NCI-H2107 treated with DMSO at 0.1 percent for 48 hours (cell line): ENCODE measurements at regions not wholly inside any gene's neighbourhood (a gene's known extent, or its start where the extent isn't known, plus 50 kb on each side); places are given as distances from the start of the nearest gene placed in this dataset.

Experiments used
- DNase-seq: peaks from one replicate; lab custom pipeline; 2025; ENCODE audit not compliant: unreplicated experiment; lab: John Stamatoyannopoulos, UW

DNA sequence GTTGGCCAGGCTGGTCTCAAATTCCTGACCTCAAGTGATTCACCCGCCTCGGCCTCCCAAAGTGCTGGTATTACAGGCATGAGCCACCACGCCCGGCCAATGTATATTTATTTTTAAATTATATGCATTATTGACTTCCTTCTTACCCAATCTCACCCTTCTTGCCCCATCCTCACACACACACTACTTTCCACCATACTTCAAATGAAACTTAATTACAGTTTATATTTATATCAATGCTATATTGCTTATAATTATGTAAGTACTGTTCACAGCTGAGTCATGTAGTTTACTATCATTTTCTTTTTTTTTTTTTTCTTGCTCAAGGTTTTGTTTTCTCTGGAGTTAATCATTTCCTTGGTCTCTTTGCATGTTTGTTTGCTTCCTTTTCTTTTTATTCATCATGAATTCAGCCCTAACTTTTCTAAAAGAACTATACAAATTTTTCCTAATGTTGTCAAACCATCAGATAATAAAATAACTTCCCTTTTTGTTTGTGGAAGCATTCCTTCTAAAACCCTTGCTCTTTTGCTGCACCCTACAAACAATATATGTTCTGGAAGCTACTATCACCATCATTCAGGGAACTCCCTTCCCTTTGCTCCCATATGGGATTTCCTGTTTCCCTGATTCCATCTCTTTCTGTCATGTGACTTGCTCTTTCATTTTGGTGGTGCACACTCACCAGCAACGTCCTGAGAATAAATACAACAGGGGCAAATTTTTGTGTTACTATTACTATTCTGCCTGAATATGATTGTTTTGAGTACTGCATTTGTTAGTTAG is 201.7 kb upstream of the SASH1 start:
- DNase-seq = no peak

DNA sequence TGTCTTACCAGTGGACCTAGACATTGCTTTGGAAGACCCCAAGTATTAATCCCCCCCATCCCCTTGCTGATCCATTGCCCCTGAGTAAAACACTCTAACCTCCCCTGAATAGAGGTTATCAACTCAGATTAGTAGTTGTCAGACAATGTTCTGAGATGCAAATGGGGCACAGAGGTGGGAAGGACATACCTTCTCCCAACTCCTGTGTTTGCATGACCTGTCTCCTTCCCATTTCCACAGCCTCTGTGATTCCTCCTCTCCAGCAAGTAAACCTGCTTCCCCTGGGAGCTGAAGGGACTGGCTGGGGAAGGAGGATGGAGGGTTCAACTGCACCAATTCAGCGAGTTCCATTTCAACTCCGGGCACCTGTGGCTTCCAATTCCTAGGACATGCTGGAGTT is 199.8 kb upstream of the SASH1 start:
- DNase-seq = no peak

DNA sequence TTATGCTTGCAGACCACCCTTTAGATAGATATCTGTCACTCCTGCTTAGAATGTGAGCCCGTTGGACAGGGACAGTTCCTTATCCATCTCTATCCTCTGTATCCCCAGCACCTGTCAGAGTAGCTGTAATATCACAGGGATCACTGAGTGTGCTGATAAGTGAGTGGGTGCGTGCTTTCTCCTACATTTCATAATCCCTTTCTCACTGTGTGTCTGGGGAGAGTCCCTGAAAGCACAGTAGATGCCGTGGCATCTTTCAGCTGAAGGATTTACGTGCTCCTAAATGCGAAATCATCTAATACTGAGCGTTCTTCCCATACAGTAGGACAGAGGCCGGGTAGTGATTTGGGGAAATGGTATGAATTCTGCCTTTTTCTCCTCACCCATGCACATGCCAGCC is 198.9 kb upstream of the SASH1 start:
- DNase-seq = no peak

DNA sequence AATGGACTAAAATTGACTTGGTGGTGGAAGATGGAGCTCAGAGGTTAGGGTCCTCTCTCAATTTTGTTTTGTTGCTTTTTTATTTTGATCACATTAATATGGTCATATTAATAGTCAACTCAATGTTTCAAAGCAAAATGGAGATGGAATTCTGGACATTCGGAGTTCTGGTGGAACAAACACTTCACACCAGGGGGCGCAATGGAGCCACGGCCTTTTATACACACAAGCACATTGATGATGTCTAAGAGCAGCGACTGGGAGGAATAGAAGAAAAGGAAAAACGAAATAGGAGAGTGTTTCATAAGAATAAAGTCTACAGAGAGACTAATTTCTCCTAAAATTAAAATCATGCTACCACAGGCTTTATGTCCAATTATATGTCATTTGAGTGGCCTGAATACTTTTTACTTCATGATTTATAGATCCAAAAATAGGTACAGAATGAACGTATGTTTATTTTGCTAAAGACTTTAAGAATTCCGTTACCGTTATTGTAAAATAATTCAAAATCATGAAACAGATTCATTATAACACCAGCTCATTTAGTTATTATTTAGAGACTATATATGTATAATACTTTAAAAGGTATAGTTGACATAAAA is 197.6 kb upstream of the SASH1 start:
- DNase-seq = peak; percentile 59

DNA sequence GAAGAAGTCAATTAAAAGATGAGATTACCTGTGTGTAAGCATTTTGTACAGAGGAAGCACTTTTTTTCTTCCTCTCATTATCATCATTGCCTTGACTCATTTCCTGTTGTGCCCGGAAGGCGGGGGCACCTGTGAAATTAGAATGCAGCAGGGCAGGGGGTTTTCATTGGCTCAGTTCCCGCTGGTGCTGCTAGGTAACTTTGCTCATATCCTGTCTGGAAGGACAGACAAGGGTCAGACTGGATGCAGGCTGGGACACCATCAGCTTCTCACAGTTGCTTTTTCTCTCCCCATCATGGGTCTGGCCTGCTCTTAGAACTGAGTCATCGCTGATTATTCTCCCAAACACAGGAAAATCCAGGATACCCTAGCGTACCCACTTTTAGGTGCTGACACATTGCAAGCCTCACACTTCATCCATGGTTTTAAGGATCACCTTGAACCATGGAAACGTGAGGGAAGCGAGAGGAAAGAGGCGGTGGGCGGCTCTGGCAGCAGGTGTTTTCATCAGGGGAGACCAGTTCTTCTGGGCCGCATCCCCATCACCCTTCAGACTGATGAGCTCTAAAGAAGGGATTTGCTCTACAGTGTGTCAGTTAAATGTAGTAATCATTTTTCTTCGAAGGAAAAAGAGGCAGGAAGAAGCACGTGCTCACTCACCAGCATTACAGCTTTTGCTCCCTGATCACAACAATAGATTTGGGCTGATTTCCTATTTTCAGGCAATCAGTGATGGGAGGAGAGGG is 195.7 kb upstream of the SASH1 start:
- DNase-seq = no peak

DNA sequence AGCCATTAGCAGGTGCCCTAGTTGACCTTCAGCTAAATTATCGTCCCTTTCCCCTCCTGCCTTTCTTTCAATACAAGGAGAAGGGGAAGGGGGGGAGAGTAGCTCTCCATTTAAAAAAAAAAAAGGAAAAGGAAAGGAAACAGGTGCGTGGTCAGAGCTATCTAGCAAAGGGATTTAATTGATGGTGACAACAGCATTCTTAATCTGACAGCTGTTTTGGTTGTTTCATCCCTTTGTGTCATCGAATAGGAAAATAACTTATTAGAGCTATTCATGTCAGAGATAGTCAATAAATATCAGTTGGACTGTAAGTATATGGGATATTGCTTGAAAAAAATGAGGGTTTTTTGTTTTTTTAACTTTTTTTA is 195.2 kb upstream of the SASH1 start:
- no peak for DNase-seq

DNA sequence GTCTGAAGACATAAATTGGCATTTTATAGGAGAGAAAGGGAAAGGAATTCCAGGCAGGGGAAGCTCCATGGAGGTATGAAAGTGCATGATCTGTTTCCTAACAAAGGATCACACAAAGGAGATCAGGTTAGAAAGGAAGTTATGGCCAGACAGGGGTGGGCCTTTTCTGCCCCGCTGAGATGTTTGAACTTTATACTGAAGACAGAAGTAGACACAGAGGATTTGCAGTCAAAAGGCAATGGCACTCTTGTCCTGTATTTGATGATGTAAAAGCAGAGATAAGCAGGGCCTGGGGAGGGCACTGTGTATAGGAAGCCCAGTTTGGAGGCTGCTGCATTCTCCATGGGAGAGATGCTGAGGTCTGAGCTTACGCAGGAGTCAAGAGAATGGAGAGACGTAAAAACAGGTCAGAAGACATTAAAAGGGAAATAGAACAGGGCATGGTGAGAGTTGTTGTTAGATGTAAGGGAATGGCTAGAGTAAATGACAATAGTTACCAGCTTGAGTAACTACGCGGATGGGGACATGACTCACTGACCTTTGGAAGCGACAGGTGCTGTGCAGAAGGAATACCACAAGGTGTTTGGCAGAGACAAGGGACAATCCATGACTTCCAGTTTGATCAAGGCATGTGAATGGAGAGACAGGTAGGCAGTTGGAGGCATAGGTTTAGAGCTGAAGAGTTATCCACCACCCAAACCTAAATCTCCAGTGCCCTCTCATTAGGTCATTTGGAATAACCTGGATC is 190.6 kb upstream of the SASH1 start:
- DNase-seq = no peak

DNA sequence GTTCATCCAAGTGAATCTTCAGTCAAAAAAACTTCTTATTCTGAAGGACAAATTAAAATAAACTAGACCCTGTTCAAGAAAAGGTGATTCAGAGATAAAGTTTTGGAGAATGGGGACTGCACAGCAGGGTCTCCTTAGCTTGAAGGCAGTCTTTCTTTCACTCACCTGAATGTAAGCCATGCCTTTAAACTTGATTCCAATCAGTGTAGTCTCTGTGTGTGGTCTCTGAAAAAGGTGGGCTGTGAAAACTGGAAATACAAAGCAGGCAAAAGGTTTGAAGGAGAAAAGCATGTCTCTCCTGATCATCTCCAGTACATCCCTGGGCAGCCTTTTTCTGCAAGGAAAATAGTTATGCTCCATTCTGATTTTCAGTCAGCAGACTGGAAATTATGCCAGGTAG is 188.0 kb upstream of the SASH1 start:
- DNase-seq = no peak

DNA sequence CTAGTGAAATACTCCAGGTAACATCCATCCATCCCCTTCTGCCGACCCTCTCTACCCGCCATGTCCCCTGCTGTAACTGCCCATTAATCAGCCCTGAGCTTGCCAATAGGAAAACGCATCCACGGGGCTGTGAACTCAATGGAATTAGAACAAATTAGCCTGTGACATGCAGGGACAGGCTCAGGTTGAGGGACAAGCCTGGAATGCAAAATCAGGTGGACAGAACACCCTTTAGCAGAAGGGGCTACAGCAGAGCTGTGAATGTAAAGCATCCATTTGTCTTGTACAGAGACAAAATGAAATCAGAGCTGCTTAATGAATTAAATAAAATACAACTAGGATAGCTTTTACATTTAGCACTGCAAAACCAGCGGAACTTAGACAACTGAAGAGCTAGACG is 187.3 kb upstream of the SASH1 start:
- DNase-seq = no peak

DNA sequence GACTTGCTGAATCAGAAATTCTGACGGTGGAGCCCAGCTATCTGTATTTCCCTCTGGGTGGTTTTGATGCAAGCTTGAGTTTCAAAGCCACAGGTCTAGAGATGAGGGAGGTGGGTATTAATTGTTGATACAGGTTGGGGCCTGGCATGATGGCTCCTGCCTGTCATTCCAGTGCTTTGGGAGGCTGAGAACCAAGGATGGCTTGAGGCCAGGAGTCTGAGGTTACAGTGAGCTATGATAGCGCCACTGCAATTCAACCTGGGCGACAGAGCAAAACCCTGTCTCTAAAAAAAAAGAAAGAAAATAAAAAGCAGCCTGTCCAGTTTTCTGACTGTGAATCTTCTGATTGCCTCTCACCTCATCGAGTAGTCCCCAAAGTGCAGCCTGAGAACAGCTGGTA is 184.8 kb upstream of the SASH1 start:
- no peak for DNase-seq

DNA sequence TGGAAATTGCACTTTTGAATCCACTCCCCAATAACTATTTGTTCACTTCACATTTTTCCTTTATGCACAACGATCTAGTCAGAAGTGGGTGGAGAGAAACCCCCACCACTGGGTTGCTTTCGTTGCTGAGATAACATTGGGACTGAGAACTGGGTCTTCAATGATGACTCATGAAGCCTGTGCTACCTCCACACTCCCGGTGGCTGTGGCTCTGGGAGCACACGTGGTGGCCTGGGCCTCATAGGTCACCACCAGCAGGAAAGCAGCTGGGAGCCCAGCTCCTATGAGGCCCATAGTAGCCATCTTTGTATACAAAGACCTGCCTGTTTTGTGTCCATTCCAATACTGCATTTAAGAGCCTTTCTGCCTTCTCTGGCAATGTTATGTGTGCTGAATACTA is 178.0 kb upstream of the SASH1 start:
- DNase-seq = no peak

DNA sequence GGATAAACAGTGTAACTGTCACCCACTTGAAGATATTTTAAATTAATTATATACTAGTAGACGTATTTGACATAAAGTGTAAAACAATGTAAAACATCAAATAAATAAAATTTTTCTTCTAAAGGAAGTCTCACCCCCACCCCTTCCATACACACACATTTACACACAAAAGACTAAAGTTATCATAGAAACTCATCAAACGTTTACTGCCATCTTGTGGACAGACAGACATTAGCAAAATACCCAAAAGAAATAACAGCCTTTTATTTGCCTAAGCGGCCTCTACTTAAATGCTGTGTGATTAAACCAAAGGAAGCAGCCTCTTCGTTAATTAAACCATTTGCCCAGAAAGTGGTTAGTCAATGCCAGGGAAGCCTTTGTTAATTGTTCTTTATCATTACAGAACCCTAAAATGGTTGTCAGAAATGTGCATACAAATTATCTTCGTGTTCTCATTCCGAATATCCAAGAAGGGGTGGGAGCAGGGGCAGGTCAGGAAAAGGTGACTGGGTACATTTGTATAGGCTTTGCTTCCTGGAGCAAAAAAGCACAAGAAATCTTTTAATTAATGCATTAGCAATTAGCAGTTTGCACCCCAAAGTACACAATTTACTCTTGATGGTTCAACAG is 176.2 kb upstream of the SASH1 start:
- DNase-seq = no peak

DNA sequence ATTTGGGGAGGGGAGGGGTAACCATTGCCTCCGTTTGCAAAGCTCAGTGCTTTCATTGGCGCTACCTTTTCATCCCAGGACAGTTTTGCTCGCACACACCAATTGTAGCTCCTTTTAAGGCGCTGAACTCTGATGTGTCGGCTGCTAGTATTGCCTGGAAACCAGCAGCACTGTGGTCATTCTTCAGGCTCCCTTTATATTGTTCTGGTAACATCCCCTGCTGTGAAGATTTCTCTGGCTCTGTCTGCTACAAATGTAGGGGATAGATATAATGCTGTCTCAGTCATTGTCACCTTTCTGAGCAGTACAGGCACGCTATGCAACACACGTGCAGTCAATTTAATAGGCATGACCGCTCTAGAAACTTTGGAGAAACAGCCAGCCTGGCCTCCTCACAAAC is 172.9 kb upstream of the SASH1 start:
- no peak for DNase-seq

DNA sequence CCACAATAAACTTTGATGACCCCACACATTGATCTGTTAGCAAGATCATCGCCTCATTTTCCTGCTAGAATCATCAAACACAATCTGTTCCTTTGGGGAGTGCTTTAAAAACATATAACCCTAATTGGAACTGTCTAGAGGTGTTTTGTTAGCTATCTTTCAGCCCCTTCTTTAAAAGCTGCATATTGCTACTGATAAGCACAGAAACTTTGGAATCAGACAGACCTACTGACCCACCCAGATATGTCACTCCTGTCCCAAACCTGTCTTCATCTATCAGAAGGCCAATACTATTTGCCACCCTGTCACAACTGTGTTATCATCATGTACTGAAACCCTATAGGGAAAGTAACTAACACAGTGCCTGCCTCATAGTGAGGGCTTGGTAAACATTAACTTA is 172.4 kb upstream of the SASH1 start:
- no peak for DNase-seq

DNA sequence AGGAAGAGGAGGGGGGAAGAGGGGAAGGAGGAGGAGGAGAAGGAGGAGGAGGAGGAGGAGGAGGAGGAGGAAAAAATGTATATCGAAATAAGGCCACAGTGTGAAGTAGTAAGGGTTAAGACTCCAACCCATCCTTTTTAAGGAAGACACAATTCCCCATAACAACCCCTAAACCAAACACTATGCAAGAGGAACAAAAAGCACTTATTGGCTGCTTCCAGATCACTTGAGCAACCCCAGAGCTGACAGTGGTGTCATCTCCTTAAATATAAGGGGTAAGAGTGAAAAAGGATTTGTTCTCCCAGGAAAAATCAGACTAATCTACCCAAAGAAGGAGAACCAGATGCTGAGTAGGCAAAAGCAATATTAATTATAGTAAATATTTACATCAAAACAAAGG is 169.1 kb upstream of the SASH1 start:
- no peak for DNase-seq

DNA sequence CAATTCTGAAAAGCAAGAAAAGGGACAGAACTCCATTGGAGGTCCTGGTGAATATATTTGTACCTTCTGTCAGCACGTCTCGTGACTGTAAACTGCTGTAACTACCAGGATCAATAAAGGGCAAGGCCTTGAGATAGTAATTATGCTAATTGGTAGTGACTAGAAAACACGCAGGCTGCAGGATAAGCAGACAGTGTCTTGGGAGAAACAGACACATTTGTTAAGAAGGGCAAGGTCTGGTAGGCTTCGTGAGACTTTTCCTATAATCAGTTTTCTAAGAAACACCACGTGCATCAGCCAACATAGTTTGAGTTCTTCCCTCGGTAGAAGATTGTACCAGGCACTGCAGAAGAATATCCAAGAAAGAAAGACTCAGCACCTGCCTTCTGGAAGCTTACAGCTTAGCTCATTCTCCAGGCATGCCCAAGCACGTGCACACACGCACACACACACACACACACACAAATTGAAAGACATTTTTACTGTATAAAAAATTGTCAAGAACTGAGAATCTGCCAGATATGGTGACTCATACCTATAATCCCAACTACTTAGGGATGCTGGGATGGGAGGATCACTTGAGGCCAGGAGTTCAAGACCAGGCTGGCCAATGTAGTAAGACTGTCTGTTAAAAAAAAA is 167.0 kb upstream of the SASH1 start:
- no peak for DNase-seq

DNA sequence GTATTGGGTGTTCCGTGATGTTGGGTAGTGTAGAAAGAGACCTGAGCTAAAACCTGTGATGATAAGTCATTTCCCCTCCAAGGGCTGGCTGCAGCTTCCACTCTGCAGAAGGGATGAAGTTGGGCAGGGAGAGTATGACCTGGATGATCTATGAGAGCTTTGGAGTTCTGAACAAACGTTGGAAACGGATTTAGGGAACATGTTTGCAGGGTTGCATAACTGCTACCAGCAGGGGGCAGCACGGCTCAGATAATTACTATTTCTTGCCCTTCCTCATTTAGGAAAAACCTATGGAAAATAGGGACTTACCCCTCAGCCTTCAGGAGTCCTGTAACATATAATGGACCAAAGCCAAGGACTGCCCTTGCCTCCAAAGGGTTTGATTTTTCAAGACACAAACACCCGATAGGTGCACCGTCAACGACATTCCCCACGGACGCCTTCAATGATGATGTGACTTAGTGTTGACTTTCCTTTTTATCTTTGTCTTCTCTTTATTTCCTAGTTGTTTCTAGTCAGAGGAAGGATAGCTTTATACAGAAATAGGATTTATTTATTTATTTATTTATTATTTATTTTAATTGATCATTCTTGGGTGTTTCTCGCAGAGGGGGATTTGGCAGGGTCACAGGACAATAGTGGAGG is 164.9 kb upstream of the SASH1 start:
- DNase-seq = no peak

DNA sequence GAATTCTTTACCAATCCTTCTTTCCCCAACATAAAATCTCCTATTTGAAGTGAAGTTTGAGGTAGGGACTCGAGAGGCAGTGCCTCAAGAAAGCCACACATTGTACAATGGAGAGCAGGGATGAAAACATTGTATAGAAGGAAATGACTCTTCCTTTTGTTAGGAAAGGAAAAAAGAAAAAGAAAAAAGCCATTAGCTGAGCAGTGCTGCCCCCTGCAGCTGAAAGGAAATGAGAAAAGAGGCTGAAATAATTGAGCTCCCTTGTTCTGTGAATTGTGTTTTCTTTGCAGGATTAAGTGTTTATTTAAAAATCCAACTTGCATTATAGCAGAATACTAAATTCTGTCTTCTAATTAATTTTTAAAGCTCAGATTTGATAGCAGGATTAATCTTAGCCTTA is 162.9 kb upstream of the SASH1 start:
- no peak for DNase-seq

DNA sequence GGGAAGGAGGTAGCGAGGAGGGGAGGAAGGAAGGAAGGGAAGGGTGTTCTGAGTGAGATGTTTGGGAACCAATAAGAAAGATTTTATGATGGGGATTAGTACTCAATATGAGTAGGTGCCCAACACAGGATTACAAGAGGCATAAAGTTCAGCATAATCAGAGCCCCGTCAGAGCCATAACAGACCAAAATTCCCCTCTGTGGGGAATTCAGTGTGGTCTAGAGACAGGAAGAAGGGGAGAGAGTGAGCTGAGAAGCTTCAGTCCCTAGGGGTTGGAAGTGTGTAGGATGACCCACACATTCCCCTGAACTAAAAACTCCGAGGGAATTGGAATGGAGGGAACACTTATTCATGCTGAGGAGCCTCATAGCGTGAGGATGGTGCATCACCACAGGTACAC is 160.3 kb upstream of the SASH1 start:
- no peak for DNase-seq

DNA sequence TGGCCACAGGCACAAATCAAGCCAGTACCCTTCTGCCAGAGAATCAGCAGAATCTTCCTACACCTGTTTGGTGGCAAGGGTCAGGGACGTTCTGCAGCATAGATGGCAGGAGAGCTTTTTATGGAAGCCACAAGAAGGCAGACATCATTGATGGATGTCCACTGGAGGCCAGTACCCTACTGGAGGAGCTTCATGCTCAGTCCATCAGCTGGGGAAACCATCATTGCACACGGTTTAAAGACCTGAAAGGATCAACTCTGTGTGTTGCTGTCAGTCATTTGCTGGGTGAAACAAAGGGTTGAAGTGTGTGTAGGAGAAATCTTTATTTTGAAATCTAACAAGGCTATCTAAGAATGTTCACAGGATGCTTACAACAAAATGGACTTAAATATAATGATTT is 158.9 kb upstream of the SASH1 start:
- DNase-seq = no peak
